IMR-90 (cell line): ENCODE measurements at regions not wholly inside any gene's neighbourhood (a gene's known extent, or its start where the extent isn't known, plus 50 kb on each side); places are given as distances from the start of the nearest gene placed in this dataset.

Experiments
- ATAC-seq: fragments of 200-7000 bp; cut with Tn5 transposase; 2 replicates; pipeline ENCODE4 v1.9.1; 2020; ENCODE audit warnings: low read depth, mild to moderate bottlenecking, moderate library complexity
- BruUV-seq: library from RNA; stranded (reverse); fragments of 400-500 nt; replicated peaks from 2 replicates; lab custom pipeline; 2021; lab: Mats Ljungman, UMichigan
- CTCF ChIA-PET: fragments of 300-600 bp; formaldehyde crosslinking; extraction: SDS; loops from one replicate; lab custom pipeline; 2021; ENCODE audit warnings: antibody characterized with exemption; lab: Yijun Ruan, JAX
- POLR2A ChIA-PET: fragments of 300-600 bp; sonication (Branson Sonifier 250); formaldehyde crosslinking; loops from one replicate; lab custom pipeline; 2022; ENCODE audit warnings: antibody characterized with exemption; ENCODE audit not compliant: unreplicated experiment; lab: Charles Lee
- DNase-seq: peaks from one replicate; pipeline ENCODE4 v3.0.0; 2013
- H2AFZ ChIP-seq: replicated peaks from 2 replicates; pipeline ENCODE3; 2013; ENCODE audit warnings: low read length, mild to moderate bottlenecking; ENCODE audit not compliant: poor library complexity
- H2AK5ac ChIP-seq: 2 replicates; pipeline ENCODE4 v1.6.1; 2013; ENCODE audit warnings: low read depth, low read length, inconsistent platforms
- H2AK9ac ChIP-seq: replicated peaks from 2 replicates; pipeline ENCODE3; 2013; ENCODE audit warnings: mild to moderate bottlenecking, low read depth, low read length, moderate library complexity; ENCODE audit not compliant: poor library complexity
- H2BK120ac ChIP-seq: 2 replicates; pipeline ENCODE4 v1.6.1; 2013; ENCODE audit warnings: low read depth, low read length, inconsistent platforms
- H2BK15ac ChIP-seq: 3 replicates; pipeline ENCODE4 v1.6.1; 2013; ENCODE audit warnings: low read depth, low read length, inconsistent platforms
- H2BK20ac ChIP-seq: 2 replicates; pipeline ENCODE4 v1.6.1; 2013; ENCODE audit warnings: low read depth, mild to moderate bottlenecking, inconsistent platforms, low read length, moderate library complexity
- H2BK5ac ChIP-seq: 2 replicates; pipeline ENCODE4 v1.6.1; 2013; ENCODE audit warnings: mild to moderate bottlenecking, low read depth, low read length, inconsistent platforms; ENCODE audit not compliant: poor library complexity, severe bottlenecking
- H3K14ac ChIP-seq: replicated peaks from 2 replicates; pipeline ENCODE4 v1.6.1; 2013; ENCODE audit warnings: low read depth, low read length, inconsistent platforms
- H3K18ac ChIP-seq: 2 replicates; pipeline ENCODE4 v1.6.1; 2013; ENCODE audit warnings: low read depth, low read length, control low read depth
- H3K23ac ChIP-seq: 2 replicates; pipeline ENCODE4 v1.6.1; 2013; ENCODE audit warnings: low read depth, low read length, inconsistent platforms
- H3K27ac ChIP-seq: 2 replicates; pipeline ENCODE4 v1.5.1; 2013; ENCODE audit warnings: mild to moderate bottlenecking, control low read depth, low read length; ENCODE audit not compliant: insufficient read depth
- H3K27me3 ChIP-seq: 2 replicates; pipeline ENCODE4 v1.6.1; 2013; ENCODE audit warnings: low read length; ENCODE audit not compliant: control insufficient read depth, insufficient read depth
- H3K36me3 ChIP-seq: 2 replicates; pipeline ENCODE4 v1.6.1; 2013; ENCODE audit warnings: low read length, mixed read lengths; ENCODE audit not compliant: control insufficient read depth, insufficient read depth
- H3K4ac ChIP-seq: 2 replicates; pipeline ENCODE4 v1.6.1; 2013; ENCODE audit warnings: low read depth, low read length, inconsistent platforms
- H3K4me1 ChIP-seq: 2 replicates; pipeline ENCODE4 v1.6.1; 2013; ENCODE audit warnings: low read length, mixed read lengths; ENCODE audit not compliant: control insufficient read depth, insufficient read depth
- H3K4me2 ChIP-seq: 2 replicates; pipeline ENCODE4 v1.6.1; 2013; ENCODE audit warnings: low read depth, mild to moderate bottlenecking, control low read depth, low read length, moderate library complexity
- H3K4me3 ChIP-seq: 2 replicates; pipeline ENCODE4 v1.5.1; 2013; ENCODE audit warnings: low read depth, mild to moderate bottlenecking, control low read depth, low read length, moderate library complexity; ENCODE audit not compliant: insufficient read depth
- H3K56ac ChIP-seq: 2 replicates; pipeline ENCODE4 v1.6.1; 2013; ENCODE audit warnings: low read length, inconsistent platforms; ENCODE audit not compliant: insufficient read depth; ENCODE audit errors: extremely low read depth
- H3K79me1 ChIP-seq, 2 experiments: 2 replicates each; pipeline ENCODE4 v1.6.1; 2013; ENCODE audit warnings: low read length in 2 of 2, inconsistent platforms in 1 of 2, low read depth in 1 of 2
- H3K9ac ChIP-seq: 2 replicates; pipeline ENCODE4 v1.6.1; 2013; ENCODE audit warnings: low read depth, low read length, control low read depth
- H3K9me1 ChIP-seq: 2 replicates; pipeline ENCODE4 v1.6.1; 2013; ENCODE audit warnings: low read length, inconsistent platforms; ENCODE audit not compliant: insufficient read depth
- H3K9me3 ChIP-seq: 2 replicates; pipeline ENCODE4 v1.6.1; 2013; ENCODE audit warnings: low read length; ENCODE audit not compliant: control insufficient read depth, insufficient read depth
- H4K20me1 ChIP-seq: 2 replicates; pipeline ENCODE4 v1.6.1; 2013; ENCODE audit warnings: low read length, inconsistent platforms; ENCODE audit not compliant: insufficient read depth
- H4K5ac ChIP-seq: 2 replicates; pipeline ENCODE4 v1.6.1; 2013; ENCODE audit warnings: mild to moderate bottlenecking, low read depth, low read length, control low read depth
- H4K8ac ChIP-seq, 2 experiments: 2 replicates each; pipeline ENCODE4 v1.6.1; 2013; ENCODE audit warnings: low read depth in 2 of 2, low read length in 2 of 2, control low read depth in 1 of 2, inconsistent platforms in 1 of 2
- H4K91ac ChIP-seq: 2 replicates; pipeline ENCODE4 v1.6.1; 2013; ENCODE audit warnings: low read depth, low read length, inconsistent platforms; ENCODE audit not compliant: insufficient read depth
- BHLHE40 ChIP-seq: fragments of 150-350 bp; IDR thresholded peaks from 2 replicates; pipeline ENCODE4 v1.6.1; 2016; ENCODE audit warnings: mild to moderate bottlenecking, low read depth, low read length
- CHD1 ChIP-seq: IDR thresholded peaks from 2 replicates; pipeline ENCODE4 v1.6.1; 2012; ENCODE audit warnings: low read depth, low read length, improper control_type of control experiment
- ELK1 ChIP-seq: fragments of 150-350 bp; IDR thresholded peaks from 2 replicates; pipeline ENCODE4 v1.6.1; 2016; ENCODE audit warnings: low read depth, mild to moderate bottlenecking, low read length, moderate library complexity, borderline replicate concordance
- FOS ChIP-seq: fragments of 150-350 bp; IDR thresholded peaks from 2 replicates; pipeline ENCODE4 v1.6.1; 2016; ENCODE audit warnings: low read depth, low read length
- MAFK ChIP-seq: IDR thresholded peaks from 2 replicates; pipeline ENCODE4 v1.6.1; 2012; ENCODE audit warnings: low read depth, low read length, improper control_type of control experiment
- MXI1 ChIP-seq: IDR thresholded peaks from 2 replicates; pipeline ENCODE4 v1.6.1; 2012; ENCODE audit warnings: low read depth, mild to moderate bottlenecking, low read length, moderate library complexity, borderline replicate concordance
- RAD21 ChIP-seq: IDR thresholded peaks from 2 replicates; pipeline ENCODE4 v1.6.1; 2012; ENCODE audit warnings: low read length, improper control_type of control experiment
- RCOR1 ChIP-seq: IDR thresholded peaks from 2 replicates; pipeline ENCODE4 v1.6.1; 2012; ENCODE audit warnings: mild to moderate bottlenecking, low read length, improper control_type of control experiment; ENCODE audit not compliant: insufficient replicate concordance
- SMC3 ChIP-seq: fragments of 150-350 bp; IDR thresholded peaks from 2 replicates; pipeline ENCODE4 v1.6.1; 2016; ENCODE audit warnings: low read depth, mild to moderate bottlenecking, antibody characterized with exemption, low read length, moderate library complexity
- USF2 ChIP-seq: fragments of 150-350 bp; IDR thresholded peaks from 2 replicates; pipeline ENCODE4 v1.6.1; 2017; ENCODE audit warnings: mild to moderate bottlenecking, antibody characterized with exemption, low read length, low read depth
- WGBS, 2 experiments: methylation state at CpG; one replicate each; pipeline versions ENCODE4 v1.1.5 to v1.1.7; 2013; ENCODE audit warnings: missing lambda C conversion rate in 2 of 2; ENCODE audit not compliant: insufficient read length in 1 of 2; ENCODE audit errors: extremely low coverage in 2 of 2; 5-methylcytosine and 5-hydroxymethylcytosine counted together
- dilution Hi-C: fragments of 300-500 bp; cut with HindIII; formaldehyde crosslinking; loops from one replicate; pipeline ENCODE4 v1.14.3; 2018; ENCODE audit warnings: low sequenced_read_pairs; ENCODE audit not compliant: unreplicated experiment
- in situ Hi-C: fragments of 300-500 bp; cut with MboI; formaldehyde crosslinking; loops from 3 replicates; pipeline ENCODE4 v1.14.3; 2019; ENCODE audit warnings: low sequenced_read_pairs, inconsistent platforms, mixed read lengths
- intact Hi-C: fragments of 100-400 bp; cut with micrococcal nuclease; formaldehyde crosslinking; loops from 2 replicates; pipeline ENCODE4 v1.10.0; 2022
- TF ChIP-seq, protein P1 (sequence below): conservative IDR thresholded peaks from 2 replicates; pipeline ENCODE4 v1.5.1; 2012; ENCODE audit warnings: mild to moderate bottlenecking, low read depth, low read length, improper control_type of control experiment

DNA sequence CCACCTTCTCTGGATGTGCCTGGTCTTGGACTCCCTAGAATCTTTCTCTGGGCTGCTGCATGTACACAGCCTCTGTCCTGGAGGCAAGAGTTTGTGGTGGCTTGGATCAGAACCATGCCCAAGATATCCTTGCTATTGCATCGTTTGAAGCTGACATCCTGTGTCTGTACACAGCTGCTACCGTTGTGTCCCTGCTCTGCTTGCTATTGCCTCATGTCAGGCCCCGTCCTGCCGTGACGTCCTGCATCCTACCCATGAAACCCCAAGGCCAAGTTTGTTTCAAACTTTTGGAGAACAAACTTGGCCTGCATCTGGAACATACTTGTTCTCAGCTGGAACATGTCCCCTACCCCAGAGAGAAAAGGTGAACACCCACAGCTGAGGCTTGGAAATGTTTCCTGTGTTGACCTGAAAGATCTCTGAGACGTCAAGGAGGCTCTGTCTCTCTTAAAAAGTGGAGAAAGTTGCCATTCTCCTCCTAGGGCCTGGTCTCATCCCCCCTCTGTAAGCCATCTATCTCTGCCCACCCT is 78.1 kb downstream of the HFE start:
- Histone ChIP-seq H3K9ac (no peak overlapping the region), H3K79me1 (peaks cover 0 to under 1% of the 10 kb centered on the region in 2 experiments; a peak in 3 of 4 replicates), H3K4me1 (no peaks in the 10 kb centered on the region), H3K18ac (no peak overlapping the region), H3K4me3 (no peak overlapping the region), H3K27ac (no peak overlapping the region), H3K14ac (no peak overlapping the region), H2AK9ac (no peak overlapping the region), H4K8ac (no peak overlapping the region), H4K20me1 (no peaks in the 10 kb centered on the region), H2BK20ac (no peak overlapping the region), H4K91ac (no peak overlapping the region; the same call in 1 of the 2 replicates), H4K5ac (no peak overlapping the region), H2BK120ac (no peak overlapping the region), H2BK5ac (no peak overlapping the region), H2AK5ac (no peak overlapping the region), H3K9me3 (no peaks in the 10 kb centered on the region), H3K27me3 (no peaks in the 10 kb centered on the region), H3K4ac (no peak overlapping the region), H3K9me1 (no peaks in the 10 kb centered on the region; the same call in 1 of the 2 replicates), H3K23ac (no peak overlapping the region), H3K36me3 (peaks cover 4% of the 10 kb centered on the region; the same call in 1 of the 2 replicates), H3K56ac (no peak overlapping the region), H2BK15ac (no peak overlapping the region), H3K4me2 (no peak overlapping the region), H2AFZ (no peak overlapping the region)
- ATAC-seq (no peak), DNase-seq (no peak)
- TF ChIP-seq ELK1 (no peak), MAFK (no peak), RCOR1 (no peak), RAD21 (no peak), FOS (no peak), CHD1 (no peak), MXI1 (no peak), USF2 (no peak), SMC3 (no peak), BHLHE40 (no peak)
- TF ChIP-seq, protein P1, sequence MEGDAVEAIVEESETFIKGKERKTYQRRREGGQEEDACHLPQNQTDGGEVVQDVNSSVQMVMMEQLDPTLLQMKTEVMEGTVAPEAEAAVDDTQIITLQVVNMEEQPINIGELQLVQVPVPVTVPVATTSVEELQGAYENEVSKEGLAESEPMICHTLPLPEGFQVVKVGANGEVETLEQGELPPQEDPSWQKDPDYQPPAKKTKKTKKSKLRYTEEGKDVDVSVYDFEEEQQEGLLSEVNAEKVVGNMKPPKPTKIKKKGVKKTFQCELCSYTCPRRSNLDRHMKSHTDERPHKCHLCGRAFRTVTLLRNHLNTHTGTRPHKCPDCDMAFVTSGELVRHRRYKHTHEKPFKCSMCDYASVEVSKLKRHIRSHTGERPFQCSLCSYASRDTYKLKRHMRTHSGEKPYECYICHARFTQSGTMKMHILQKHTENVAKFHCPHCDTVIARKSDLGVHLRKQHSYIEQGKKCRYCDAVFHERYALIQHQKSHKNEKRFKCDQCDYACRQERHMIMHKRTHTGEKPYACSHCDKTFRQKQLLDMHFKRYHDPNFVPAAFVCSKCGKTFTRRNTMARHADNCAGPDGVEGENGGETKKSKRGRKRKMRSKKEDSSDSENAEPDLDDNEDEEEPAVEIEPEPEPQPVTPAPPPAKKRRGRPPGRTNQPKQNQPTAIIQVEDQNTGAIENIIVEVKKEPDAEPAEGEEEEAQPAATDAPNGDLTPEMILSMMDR = no peak
- ChIA-PET CTCF (no interaction called here), POLR2A (no interaction called here)
- 90% methylated on average over 2 of the region's 6 CpGs; no CpG with 5 or more reads in 1 of the 2 experiments for WGBS, 2 experiments
- intact Hi-C loops = no loop called here
- no TSS peak for BruUV-seq
- in situ Hi-C loops = no loop called here
- dilution Hi-C loops = no loop called here
